KMS-11 (cell line): ENCODE measurements at regions not wholly inside any gene's neighbourhood (a gene's known extent, or its start where the extent isn't known, plus 50 kb on each side); places are given as distances from the start of the nearest gene placed in this dataset.

Experiments used
- H2AFZ ChIP-seq: fragments of 200-600 bp; sonication (generic); 2 replicates; pipeline ENCODE4 v1.6.1; 2016; ENCODE audit warnings: antibody characterized with exemption, mixed run types, low read depth
- H3K27ac ChIP-seq: fragments of 200-600 bp; sonication (generic); 2 replicates; pipeline ENCODE4 v1.6.1; 2016; ENCODE audit warnings: mild to moderate bottlenecking, mixed run types
- H3K27me3 ChIP-seq: fragments of 200-600 bp; sonication (generic); 2 replicates; pipeline ENCODE4 v1.6.1; 2017; ENCODE audit warnings: mild to moderate bottlenecking, low read depth, mixed run types, moderate library complexity; ENCODE audit not compliant: insufficient read depth
- H3K36me3 ChIP-seq: fragments of 200-600 bp; sonication (generic); 2 replicates; pipeline ENCODE4 v1.6.1; 2017; ENCODE audit warnings: mild to moderate bottlenecking, mixed run types; ENCODE audit not compliant: insufficient read depth
- H3K4me1 ChIP-seq: fragments of 200-600 bp; sonication (generic); 2 replicates; pipeline ENCODE4 v1.6.1; 2016; ENCODE audit warnings: mild to moderate bottlenecking, low read depth, mixed run types; ENCODE audit not compliant: poor library complexity, severe bottlenecking
- H3K4me2 ChIP-seq: fragments of 200-600 bp; sonication (generic); 2 replicates; pipeline ENCODE4 v1.7.0; 2016; ENCODE audit warnings: mild to moderate bottlenecking, mixed run types
- H3K4me3 ChIP-seq: fragments of 200-600 bp; sonication (generic); IDR thresholded peaks from 2 replicates; pipeline ENCODE4 v1.6.1; 2017; ENCODE audit warnings: low read depth, low read length, mixed read lengths; ENCODE audit not compliant: insufficient read depth
- H3K79me2 ChIP-seq: fragments of 200-600 bp; sonication (generic); 2 replicates; pipeline ENCODE4 v1.6.1; 2016; ENCODE audit warnings: low read depth, mixed run types; ENCODE audit not compliant: insufficient read depth
- H3K9ac ChIP-seq: fragments of 200-600 bp; sonication (generic); 2 replicates; pipeline ENCODE4 v1.6.1; 2016; ENCODE audit warnings: mild to moderate bottlenecking, mixed run types
- H4K20me1 ChIP-seq: fragments of 200-600 bp; sonication (generic); 2 replicates; pipeline ENCODE4 v1.6.1; 2016; ENCODE audit warnings: mild to moderate bottlenecking, mixed run types; ENCODE audit not compliant: insufficient read depth
- CTCF ChIP-seq: fragments of 200-600 bp; sonication (generic); conservative IDR thresholded peaks from 2 replicates; pipeline ENCODE4 v1.6.1; 2017; ENCODE audit warnings: low read depth, mild to moderate bottlenecking, antibody characterized with exemption, low read length, moderate library complexity, mixed read lengths

GRCh38 chr10:10591715-10592341 lies 425.8 kb upstream of the CELF2 start:
- Histone ChIP-seq H2AFZ (no peak overlapping the region), H3K27ac (no peak overlapping the region), H3K36me3 (no peaks in the 10 kb centered on the region), H3K27me3 (no peaks in the 10 kb centered on the region), H3K79me2 (no peaks in the 10 kb centered on the region), H3K4me1 (no peaks in the 10 kb centered on the region), H3K4me3 (no peak overlapping the region), H3K9ac (no peak overlapping the region), H3K4me2 (no peak overlapping the region), H4K20me1 (no peaks in the 10 kb centered on the region)
- no peak for TF ChIP-seq CTCF

- TF ChIP-seq CTCF: no peak
- no peak overlapping the region for H3K27ac ChIP-seq
- no peaks in the 10 kb centered on the region for H3K79me2 ChIP-seq
- H4K20me1 ChIP-seq: no peaks in the 10 kb centered on the region
- H3K4me3 ChIP-seq: no peak overlapping the region
- no peak overlapping the region for H3K4me2 ChIP-seq
- H3K36me3 ChIP-seq: no peaks in the 10 kb centered on the region
- no peaks in the 10 kb centered on the region for H3K27me3 ChIP-seq
- H3K9ac ChIP-seq: no peak overlapping the region
- H2AFZ ChIP-seq: no peak overlapping the region
- H3K4me1 ChIP-seq: peaks cover 23% of the 10 kb centered on the region
These were observed 421.4 kb upstream of the CELF2 start for GRCh38 chr10:10596256-10596655.

DNA sequence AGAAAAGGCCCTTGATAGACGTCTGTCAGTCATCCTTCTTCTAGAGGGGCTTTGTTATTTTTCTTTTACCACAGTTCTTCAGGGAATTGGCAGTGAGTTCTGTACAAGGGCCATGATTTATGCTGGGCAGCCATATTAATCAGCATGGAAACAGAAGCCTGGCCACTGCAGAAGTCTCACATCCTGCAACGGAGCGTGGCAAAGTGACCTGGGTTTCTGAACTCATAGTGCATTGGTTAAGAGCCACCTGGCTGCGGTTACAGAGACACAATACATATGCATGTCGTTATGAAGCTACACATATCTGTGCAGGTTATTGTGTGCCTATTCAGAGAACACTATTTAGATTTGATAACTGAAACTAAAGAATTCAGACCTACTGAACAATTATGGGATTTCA lies 419.4 kb upstream of the CELF2 start:
- peak overlapping the region; percentile 20; the same call in 1 of the 2 replicates for H3K27ac ChIP-seq
- H3K36me3 ChIP-seq: no peaks in the 10 kb centered on the region
- peaks cover 23% of the 10 kb centered on the region for H3K4me1 ChIP-seq
- H3K79me2 ChIP-seq: no peaks in the 10 kb centered on the region
- H3K4me3 ChIP-seq: no peak overlapping the region
- no peak overlapping the region for H3K9ac ChIP-seq
- H2AFZ ChIP-seq: no peak overlapping the region
- TF ChIP-seq CTCF: no peak
- peak overlapping the region; percentile 40 for H3K4me2 ChIP-seq
- H3K27me3 ChIP-seq: no peaks in the 10 kb centered on the region
- no peaks in the 10 kb centered on the region for H4K20me1 ChIP-seq

DNA sequence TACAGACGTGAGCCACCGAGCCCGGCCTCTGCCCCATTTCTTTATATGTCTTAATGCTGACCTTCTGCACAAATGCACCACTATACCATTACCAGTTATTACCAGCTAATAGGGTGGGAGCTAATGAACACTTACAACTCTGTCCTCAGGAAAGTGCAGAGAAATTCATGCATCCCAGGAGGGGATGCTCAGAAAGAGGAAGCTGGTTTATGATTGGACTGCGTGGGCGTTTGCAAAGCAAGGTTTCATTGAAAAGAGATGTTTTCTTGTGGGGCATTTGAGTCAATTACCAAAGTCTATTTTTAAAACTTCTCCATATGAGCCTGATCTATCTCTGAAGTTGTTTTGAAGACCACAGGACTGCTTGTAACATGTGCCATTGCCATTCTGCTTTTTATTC lies 417.7 kb upstream of the CELF2 start:
- H3K27me3 ChIP-seq: no peaks in the 10 kb centered on the region
- no peaks in the 10 kb centered on the region for H3K36me3 ChIP-seq
- peaks cover 24% of the 10 kb centered on the region for H3K4me1 ChIP-seq
- H3K4me2 ChIP-seq: no peak overlapping the region
- no peak overlapping the region for H2AFZ ChIP-seq
- H3K9ac ChIP-seq: no peak overlapping the region
- no peak overlapping the region for H3K27ac ChIP-seq
- no peak for TF ChIP-seq CTCF
- no peak overlapping the region for H3K4me3 ChIP-seq
- H3K79me2 ChIP-seq: no peaks in the 10 kb centered on the region
- H4K20me1 ChIP-seq: no peaks in the 10 kb centered on the region
